Vagina (tissue), 2 donors: ENCODE measurements at regions not wholly inside any gene's neighbourhood (a gene's known extent, or its start where the extent isn't known, plus 50 kb on each side); places are given as distances from the start of the nearest gene placed in this dataset.

Experiments used
- POLR2AphosphoS5 ChIP-seq, 2 donors: sonication (generic); formaldehyde crosslinking; IDR thresholded peaks; one replicate each; pipeline ENCODE4 v1.9.0; 2017; ENCODE audit warnings: antibody characterized with exemption in 2 of 2, mild to moderate bottlenecking in 2 of 2, low read depth in 1 of 2; ENCODE audit not compliant: insufficient read depth in 1 of 2
- TF ChIP-seq, protein P1 (sequence below), 3 experiments: fragments of 450-650 bp in 2 of 3; fragments of 200-600 bp in 1 of 3; sonication (generic) in 1 of 3; IDR thresholded peaks; one replicate each; pipeline ENCODE4 v1.5.1; 2017 to 2019; ENCODE audit warnings: antibody characterized with exemption in 3 of 3, mild to moderate bottlenecking in 2 of 3, moderate library complexity in 2 of 3

DNA sequence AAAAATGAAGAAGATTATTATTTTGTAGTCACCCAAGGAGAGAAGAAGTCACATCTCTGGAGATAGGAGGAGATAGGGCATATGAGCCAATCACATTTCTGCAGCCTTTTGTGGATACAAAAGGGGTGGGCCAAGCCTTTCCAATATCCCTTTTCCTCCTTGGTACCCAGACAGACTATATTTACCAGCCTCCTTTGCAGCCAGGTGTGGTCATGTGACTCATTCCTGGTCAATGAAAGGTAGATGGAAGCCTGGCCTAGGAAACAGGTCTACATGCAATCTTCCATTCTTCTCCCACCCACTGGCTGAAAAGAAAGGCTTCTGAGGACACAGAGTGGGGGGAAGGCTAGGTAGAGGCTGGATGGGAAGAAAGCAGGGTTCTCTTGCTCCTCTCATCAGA, 58.1 kb upstream of the ERG start:
- no peak for TF ChIP-seq POLR2AphosphoS5 (IDR thresholded peaks at IDR 0.05; ENCODE audit: insufficient read depth in 1 of 2, low read depth in 1 of 2)
- TF ChIP-seq, protein P1, sequence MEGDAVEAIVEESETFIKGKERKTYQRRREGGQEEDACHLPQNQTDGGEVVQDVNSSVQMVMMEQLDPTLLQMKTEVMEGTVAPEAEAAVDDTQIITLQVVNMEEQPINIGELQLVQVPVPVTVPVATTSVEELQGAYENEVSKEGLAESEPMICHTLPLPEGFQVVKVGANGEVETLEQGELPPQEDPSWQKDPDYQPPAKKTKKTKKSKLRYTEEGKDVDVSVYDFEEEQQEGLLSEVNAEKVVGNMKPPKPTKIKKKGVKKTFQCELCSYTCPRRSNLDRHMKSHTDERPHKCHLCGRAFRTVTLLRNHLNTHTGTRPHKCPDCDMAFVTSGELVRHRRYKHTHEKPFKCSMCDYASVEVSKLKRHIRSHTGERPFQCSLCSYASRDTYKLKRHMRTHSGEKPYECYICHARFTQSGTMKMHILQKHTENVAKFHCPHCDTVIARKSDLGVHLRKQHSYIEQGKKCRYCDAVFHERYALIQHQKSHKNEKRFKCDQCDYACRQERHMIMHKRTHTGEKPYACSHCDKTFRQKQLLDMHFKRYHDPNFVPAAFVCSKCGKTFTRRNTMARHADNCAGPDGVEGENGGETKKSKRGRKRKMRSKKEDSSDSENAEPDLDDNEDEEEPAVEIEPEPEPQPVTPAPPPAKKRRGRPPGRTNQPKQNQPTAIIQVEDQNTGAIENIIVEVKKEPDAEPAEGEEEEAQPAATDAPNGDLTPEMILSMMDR (IDR thresholded peaks at IDR 0.05), result no peak
